NCI-H2081 (cell line): ENCODE measurements at regions not wholly inside any gene's neighbourhood (a gene's known extent, or its start where the extent isn't known, plus 50 kb on each side); places are given as distances from the start of the nearest gene placed in this dataset.

Experiments
- DNase-seq, 2 experiments: peaks; one replicate each; lab custom pipeline; 2025; lab: John Stamatoyannopoulos, UW

DNA sequence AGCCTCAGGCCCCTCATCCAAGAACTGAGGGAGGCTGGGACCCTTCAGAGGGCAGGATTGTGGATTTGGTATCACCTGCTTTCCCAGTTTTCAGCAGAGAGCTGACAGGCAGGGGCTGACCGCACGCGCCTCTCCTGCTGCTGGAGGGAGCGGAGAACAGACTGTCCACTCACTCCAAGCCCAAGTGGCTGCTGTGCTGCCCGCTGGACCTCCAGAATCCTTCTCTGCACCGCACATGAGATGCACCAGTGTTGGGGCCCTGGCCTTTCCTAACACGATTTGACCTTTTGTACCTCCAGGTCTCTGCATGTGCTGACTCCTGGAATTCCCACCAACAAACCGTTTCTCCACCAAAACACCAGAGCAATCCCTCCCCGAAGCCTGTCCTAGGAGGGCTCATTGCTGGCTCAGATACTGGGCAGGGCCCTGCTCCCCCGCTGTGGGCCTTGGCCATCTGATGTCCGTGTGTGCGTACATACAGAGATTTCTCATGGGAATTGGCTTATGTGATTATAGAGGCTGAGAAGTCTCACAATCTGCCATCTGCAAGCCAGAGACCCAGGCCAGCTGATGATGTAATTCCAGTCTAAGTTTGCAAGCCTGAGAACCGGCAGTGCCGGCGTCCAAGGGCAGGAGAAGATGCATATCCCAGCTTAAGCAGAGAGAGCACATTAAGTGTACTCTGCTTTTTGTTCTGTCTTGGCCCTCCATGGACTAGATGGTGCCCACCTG, 141.7 kb downstream of the GADD45G start:
- DNase-seq, result no peak

- DNase-seq, result no peak
These were observed 142.8 kb downstream of the GADD45G start for GRCh38 chr9:89747596-89747995.

- DNase-seq, result no peak
These were observed 143.3 kb downstream of the GADD45G start for GRCh38 chr9:89748021-89748670.

- DNase-seq, result no peak
These were observed 144.2 kb downstream of the GADD45G start for GRCh38 chr9:89748831-89749499.

DNA sequence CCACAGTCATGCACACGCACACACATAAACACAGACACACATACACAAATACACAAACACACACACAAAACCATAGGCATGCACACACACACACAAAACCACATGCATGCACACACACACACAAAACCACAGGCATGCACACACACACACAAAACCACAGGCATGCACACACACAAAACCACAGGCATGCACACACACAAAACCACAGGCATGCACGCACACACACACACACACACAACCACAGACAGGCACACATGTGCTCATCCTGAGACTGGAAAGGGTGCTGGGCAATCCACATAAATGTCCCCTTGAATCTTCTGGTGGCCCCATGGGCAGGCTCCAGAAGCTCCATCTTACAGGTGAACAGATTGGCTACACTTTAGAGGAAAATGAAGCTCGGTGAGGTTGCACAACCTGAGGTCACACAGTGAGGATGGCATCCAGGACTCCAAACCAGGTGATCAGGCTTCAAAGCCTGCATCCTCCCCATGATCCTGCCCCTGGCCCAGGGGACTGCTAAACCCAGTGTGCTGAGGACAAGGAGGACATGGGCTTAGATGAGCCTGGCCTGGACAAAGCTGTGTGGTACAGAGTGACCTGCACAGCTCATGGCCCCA, 144.8 kb downstream of the GADD45G start:
- DNase-seq, result no peak

DNA sequence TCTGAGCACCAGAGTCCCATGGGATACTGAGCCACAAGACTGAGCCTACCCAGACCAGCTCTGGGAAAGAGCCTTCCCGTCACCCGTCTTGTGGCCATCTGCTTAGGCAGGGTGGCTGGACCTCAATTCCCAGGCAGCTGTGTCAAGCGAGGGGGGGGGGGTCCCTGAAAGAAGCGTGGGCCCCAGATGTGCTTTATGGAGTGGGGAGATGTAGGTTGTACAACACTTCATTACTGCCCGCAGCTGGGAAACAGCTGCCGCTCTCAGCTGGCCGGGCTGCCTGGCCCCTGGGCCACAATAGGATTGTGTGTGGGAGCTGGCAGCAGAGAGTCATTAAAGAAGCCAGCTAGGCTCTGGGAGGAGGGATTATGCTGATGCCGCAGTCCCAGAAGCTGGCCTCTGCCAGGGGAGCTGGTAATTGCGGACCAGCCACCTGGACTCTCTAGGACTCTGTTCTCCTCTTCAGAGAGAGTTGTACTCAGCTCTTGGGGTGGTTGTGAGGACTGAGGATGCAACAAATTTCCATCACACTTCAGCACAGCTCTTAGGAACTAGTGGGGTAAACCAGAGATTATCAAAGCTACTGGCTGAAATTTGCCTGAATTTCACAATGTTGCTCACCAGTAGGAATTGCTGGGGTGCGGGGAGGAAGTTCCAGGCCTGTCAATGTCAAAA, 145.4 kb downstream of the GADD45G start:
- peak in 1 of 2 experiments; percentile 35 for DNase-seq

DNA sequence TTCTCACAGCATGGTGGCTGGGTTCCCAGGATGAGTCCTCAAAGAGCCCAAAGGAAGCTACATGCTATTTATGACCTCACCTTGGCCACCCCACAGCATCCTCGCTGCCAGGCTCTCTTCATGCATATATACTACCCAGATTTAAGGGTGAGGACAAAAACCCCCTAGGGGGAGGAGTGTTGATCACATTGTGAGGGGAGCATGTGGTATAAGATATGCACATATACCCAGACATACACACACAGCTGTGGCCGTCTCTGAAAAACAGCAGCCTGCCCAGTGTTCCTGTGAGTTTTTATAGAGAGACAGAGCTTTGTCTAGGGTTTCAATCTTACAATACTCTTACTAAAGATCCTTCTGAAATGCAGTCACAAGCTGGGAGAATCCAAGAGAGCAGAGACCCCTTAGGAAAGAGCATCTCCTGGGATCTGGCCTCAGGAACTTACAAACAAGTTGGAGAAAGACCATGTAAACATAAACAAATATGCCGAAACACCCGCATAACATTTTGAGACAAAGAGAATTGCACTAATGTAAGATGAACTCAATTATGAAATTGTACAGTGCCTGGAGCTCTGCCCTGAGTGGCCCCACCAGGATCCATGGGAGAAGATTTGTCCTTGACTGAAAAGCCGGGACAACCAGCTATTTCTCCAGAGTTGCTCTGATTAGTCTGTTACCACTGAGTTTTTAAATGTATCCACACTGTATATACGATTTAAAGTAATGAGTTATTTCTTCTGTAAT, 146.4 kb downstream of the GADD45G start:
- no peak for DNase-seq

GRCh38 chr9:89752154-89752553, 147.3 kb downstream of the GADD45G start:
- DNase-seq, result no peak

DNA sequence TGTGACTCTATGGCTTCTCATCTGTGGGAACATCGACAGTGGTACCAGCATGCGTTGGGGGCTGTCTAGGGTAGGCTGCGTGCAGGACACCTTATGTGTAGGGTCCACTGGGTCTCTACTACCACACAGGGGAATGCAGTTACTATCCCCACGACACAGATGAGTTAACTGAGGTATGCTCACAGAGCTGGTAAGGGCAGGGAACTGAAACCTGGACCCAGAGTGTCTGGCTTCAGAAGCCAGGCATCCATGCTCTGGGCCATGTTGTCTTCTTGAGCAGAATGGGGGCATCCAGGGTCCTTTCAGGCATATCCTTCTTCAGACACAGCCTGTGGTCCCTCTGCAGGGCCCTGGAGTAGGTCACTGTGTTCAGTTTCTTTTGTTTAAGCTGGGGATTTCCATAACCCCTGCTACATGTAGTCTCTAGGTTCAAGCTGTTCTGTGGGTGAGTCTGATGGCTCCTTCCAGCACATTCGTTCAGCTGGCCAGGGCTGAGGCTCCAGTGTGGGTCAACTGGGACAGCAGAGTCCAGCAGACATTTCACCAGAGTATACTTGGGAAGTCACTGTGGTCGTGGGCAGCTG, 148.8 kb downstream of the GADD45G start:
- DNase-seq, result no peak

DNA sequence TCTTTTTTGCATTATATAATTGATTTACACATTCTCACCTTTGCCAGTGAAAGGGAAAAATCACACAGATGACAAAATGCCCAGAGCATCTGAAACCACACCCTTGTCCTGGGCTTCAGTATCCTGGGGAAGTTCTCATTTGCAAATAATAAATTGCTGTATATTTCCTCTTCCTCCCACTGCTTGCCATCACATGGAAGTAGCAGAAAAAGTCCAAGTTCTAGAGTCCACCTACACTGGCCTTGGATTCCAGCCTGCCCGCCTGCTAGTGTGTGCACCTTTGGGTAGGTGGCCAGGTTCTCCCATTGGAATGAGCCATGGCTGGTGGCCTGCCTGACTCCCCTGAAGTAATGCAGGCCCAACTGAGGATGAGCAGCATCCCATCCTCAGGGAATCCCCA, 149.4 kb downstream of the GADD45G start:
- DNase-seq, result no peak

DNA sequence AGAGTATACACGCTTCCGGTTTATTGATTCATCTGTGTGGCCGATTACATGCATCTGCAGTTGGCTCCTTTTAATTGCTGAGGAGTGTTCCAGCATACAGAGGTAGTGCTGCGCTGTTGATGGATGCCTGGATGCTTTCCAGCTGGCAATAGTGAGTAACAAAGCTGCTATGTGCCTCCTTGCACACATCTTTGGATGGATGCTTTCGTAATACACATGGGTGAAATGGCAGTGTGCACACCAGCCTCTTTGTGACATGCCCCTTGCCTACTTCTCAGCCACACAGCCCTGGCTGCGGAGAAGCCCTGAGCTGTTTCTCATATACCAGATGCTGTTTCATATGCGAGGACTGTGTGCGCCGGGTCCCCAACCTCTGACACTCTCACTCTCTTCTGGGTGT, 151.0 kb downstream of the GADD45G start:
- DNase-seq, result peak; percentile 76 to 93

DNA sequence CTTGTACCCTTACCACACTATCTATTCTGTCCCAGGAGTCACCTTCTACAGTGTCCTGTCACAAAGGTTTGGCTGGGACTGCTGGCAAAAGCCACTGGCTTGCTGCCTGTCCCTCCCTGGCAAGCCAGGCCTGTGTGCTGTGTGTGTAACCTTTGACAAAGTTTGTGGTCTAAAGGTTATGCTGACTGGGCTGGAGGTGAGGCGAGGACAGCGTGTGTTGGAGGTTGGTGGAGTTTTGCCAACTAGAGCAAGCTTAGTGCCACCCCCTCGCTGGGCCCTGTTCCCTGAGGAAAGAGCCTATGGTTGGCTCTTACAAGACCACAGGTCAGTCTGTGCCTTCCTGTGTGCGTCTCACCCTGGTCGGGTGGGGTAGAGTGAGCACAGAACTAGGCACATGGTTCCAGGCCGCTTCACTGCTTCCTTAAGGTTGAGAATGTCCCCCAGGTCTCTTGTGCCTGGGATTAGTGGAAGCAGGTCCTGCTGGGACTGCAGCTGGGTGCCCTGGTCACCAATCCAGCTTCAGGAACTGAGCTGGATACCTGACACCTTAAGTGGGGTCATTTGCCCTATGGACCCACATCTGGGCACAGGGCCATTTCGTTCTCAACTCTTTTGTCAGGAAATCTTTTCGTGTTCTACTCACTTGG, 152.2 kb downstream of the GADD45G start:
- DNase-seq, result no peak

GRCh38 chr9:89757776-89758528, 153.1 kb downstream of the GADD45G start:
- no peak for DNase-seq

GRCh38 chr9:89759572-89759971, 154.8 kb downstream of the GADD45G start:
- DNase-seq, result peak; percentile 89 to 95

- DNase-seq, result no peak
These were observed 155.3 kb downstream of the GADD45G start for GRCh38 chr9:89760123-89760522.

GRCh38 chr9:89764217-89764616, 159.4 kb downstream of the GADD45G start:
- no peak for DNase-seq

GRCh38 chr9:89765211-89765946, 160.6 kb downstream of the GADD45G start:
- no peak for DNase-seq

DNA sequence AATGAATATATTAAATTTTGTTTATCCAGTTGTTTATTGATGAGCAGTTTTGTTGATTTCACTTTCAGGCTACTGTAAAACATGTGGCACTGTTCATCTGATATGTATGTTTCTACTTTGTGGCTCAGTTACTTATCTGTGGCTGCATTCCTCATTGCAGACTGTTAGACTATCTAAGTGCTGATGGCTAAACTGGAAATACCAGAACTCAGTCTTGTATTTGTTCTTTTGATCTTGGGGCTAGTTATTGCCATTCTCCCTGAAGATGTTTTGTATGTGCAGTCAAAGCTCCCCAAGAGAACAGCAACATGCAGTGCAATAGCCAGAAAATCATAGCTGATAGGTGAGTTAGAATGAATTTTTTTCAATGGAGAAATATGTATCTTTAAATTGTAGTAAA, 162.2 kb downstream of the GADD45G start:
- DNase-seq, result no peak

- DNase-seq, result no peak
These were observed 163.2 kb downstream of the GADD45G start for GRCh38 chr9:89768051-89768450.
